A549 (cell line): ENCODE measurements at regions not wholly inside any gene's neighbourhood (a gene's known extent, or its start where the extent isn't known, plus 50 kb on each side); places are given as distances from the start of the nearest gene placed in this dataset.

Experiments used
- ATAC-seq, 2 experiments: fragments of 200-7000 bp in 1 of 2; fragments of >200 bp in 1 of 2; cut with Nextera tagmentation in 1 of 2; cut with Tn5 transposase in 1 of 2; 3 replicates each; pipeline versions ENCODE4 v1.8.0 to v1.9.1; 2018 to 2020; ENCODE audit warnings: mild to moderate bottlenecking in 1 of 2, moderate library complexity in 1 of 2
- CTCF ChIA-PET: fragments of 300-600 bp; sonication (Branson Sonifier 250); formaldehyde crosslinking; extraction: SDS; loops from one replicate; lab custom pipeline; 2021; ENCODE audit warnings: antibody characterized with exemption, inconsistent platforms; lab: Yijun Ruan, JAX
- POLR2A ChIA-PET: fragments of 350-600 bp; formaldehyde crosslinking; extraction: SDS; loops from one replicate; lab custom pipeline; 2021; ENCODE audit warnings: antibody characterized with exemption, inconsistent platforms; lab: Yijun Ruan, JAX
- DNase-seq, 2 experiments: peaks; one replicate each; pipeline versions ENCODE4 v3.0.0 to v3.0.0-alpha.2; 2011 to 2016; ENCODE audit warnings: low read depth in 1 of 2, low spot score in 1 of 2
- FAIRE-seq: peaks from 2 replicates; lab custom pipeline; 2011; peaks lifted over from hg19 to GRCh38; lab: Jason Lieb, UNC
- H3K27ac ChIP-seq, 2 experiments: fragments of >200 bp; sonication (Bioruptor Twin); formaldehyde crosslinking; 3 replicates each; pipeline ENCODE4 v1.5.1; 2016 to 2017
- H3K4me1 ChIP-seq: fragments of >200 bp; sonication (Bioruptor Twin); formaldehyde crosslinking; 3 replicates; pipeline ENCODE4 v1.6.1; 2016
- H3K4me2 ChIP-seq: fragments of >200 bp; sonication (Bioruptor Twin); formaldehyde crosslinking; 3 replicates; pipeline ENCODE4 v1.6.1; 2016
- H3K4me3 ChIP-seq: fragments of >200 bp; sonication (Bioruptor Twin); formaldehyde crosslinking; 3 replicates; pipeline ENCODE4 v1.5.1; 2016
- H3K9me3 ChIP-seq: fragments of >200 bp; sonication (Bioruptor Twin); formaldehyde crosslinking; 3 replicates; pipeline ENCODE4 v1.6.1; 2016
- BCL3 ChIP-seq: fragments of >200 bp; sonication (Bioruptor Twin); formaldehyde crosslinking; IDR thresholded peaks from 3 replicates; pipeline ENCODE4 v1.6.1; 2016
- CEBPB ChIP-seq, 2 experiments: fragments of >200 bp in 1 of 2; sonication (Bioruptor Twin) in 1 of 2; formaldehyde crosslinking in 1 of 2; IDR thresholded peaks; 2 replicates each; pipeline ENCODE4 v1.6.1; 2012 to 2016
- CHD2 ChIP-seq: fragments of 150-350 bp; IDR thresholded peaks from 2 replicates; pipeline ENCODE4 v1.6.1; 2014; ENCODE audit warnings: low read length; ENCODE audit not compliant: partially characterized antibody
- ELK1 ChIP-seq: fragments of 150-350 bp; IDR thresholded peaks from 2 replicates; pipeline ENCODE4 v1.6.1; 2014; ENCODE audit warnings: low read depth, mild to moderate bottlenecking, low read length
- FOSB ChIP-seq: fragments of 250-450 bp; sonication (Bioruptor Pico); IDR thresholded peaks from 2 replicates; pipeline ENCODE4 v1.5.0; 2020; ENCODE audit warnings: mild to moderate bottlenecking, moderate library complexity
- FOSL2 ChIP-seq, 2 experiments: fragments of 450-650 bp in 1 of 2; fragments of >200 bp in 1 of 2; sonication (Bioruptor Twin) in 1 of 2; formaldehyde crosslinking; IDR thresholded peaks; 2 replicates each; pipeline versions ENCODE4 v1.5.0 to v1.6.1; 2016 to 2020; ENCODE audit warnings: mild to moderate bottlenecking in 1 of 2, moderate library complexity in 1 of 2
- GATA3 ChIP-seq: IDR thresholded peaks from 2 replicates; pipeline ENCODE4 v1.6.1; 2012; ENCODE audit warnings: borderline replicate concordance
- HEYL ChIP-seq: fragments of 250-450 bp; sonication (Bioruptor Pico); IDR thresholded peaks from 2 replicates; pipeline ENCODE4 v1.8.0; 2021; ENCODE audit warnings: mild to moderate bottlenecking, moderate library complexity
- HOXA7 ChIP-seq: fragments of 250-450 bp; sonication (Bioruptor Pico); IDR thresholded peaks from 2 replicates; pipeline ENCODE4 v1.5.0; 2020; ENCODE audit warnings: mild to moderate bottlenecking, moderate library complexity
- HOXB13 ChIP-seq: fragments of 250-450 bp; sonication (Bioruptor Pico); IDR thresholded peaks from 2 replicates; pipeline ENCODE4 v1.5.0; 2020; ENCODE audit warnings: low read depth, mild to moderate bottlenecking, moderate library complexity
- HOXB5 ChIP-seq: fragments of 250-450 bp; sonication (Bioruptor Pico); IDR thresholded peaks from 2 replicates; pipeline ENCODE4 v1.5.0; 2020; ENCODE audit warnings: mild to moderate bottlenecking, moderate library complexity
- MAZ ChIP-seq: fragments of 150-350 bp; IDR thresholded peaks from 2 replicates; pipeline ENCODE4 v1.6.1; 2014; ENCODE audit warnings: antibody characterized with exemption, low read depth, low read length, borderline replicate concordance
- MYC ChIP-seq: IDR thresholded peaks from 2 replicates; pipeline ENCODE4 v1.6.1; 2012; ENCODE audit warnings: mild to moderate bottlenecking, inconsistent platforms, low read length, improper control_type of control experiment, borderline replicate concordance
- NFE2L2 ChIP-seq: fragments of 150-350 bp; conservative IDR thresholded peaks from 2 replicates; pipeline ENCODE4 v1.6.1; 2014; ENCODE audit warnings: low read length
- NPAS2 ChIP-seq: fragments of 250-450 bp; sonication (Bioruptor Pico); IDR thresholded peaks from 2 replicates; pipeline ENCODE4 v1.8.0; 2022; ENCODE audit warnings: mild to moderate bottlenecking, moderate library complexity, borderline replicate concordance
- NR3C1 ChIP-seq: fragments of >200 bp; sonication (Bioruptor Twin); formaldehyde crosslinking; IDR thresholded peaks from 3 replicates; pipeline ENCODE4 v1.6.1; 2017
- PHF8 ChIP-seq: fragments of 200-600 bp; sonication (generic); IDR thresholded peaks from 2 replicates; pipeline ENCODE4 v1.6.1; 2016; ENCODE audit warnings: low read depth, mild to moderate bottlenecking, antibody characterized with exemption, moderate library complexity, borderline replicate concordance
- RARB ChIP-seq: fragments of 250-450 bp; sonication (Bioruptor Pico); IDR thresholded peaks from 2 replicates; pipeline ENCODE4 v1.8.0; 2021; ENCODE audit warnings: mild to moderate bottlenecking, moderate library complexity
- RCOR1 ChIP-seq: fragments of 150-350 bp; IDR thresholded peaks from 2 replicates; pipeline ENCODE4 v1.6.1; 2014; ENCODE audit warnings: antibody characterized with exemption, low read length, low read depth
- SMC3 ChIP-seq: fragments of >200 bp; sonication (Bioruptor Twin); formaldehyde crosslinking; IDR thresholded peaks from 3 replicates; pipeline ENCODE4 v1.6.1; 2018; ENCODE audit warnings: inconsistent platforms
- TP53 ChIP-seq: fragments of 250-450 bp; sonication (Bioruptor Pico); IDR thresholded peaks from 2 replicates; pipeline ENCODE4 v1.5.0; 2021; ENCODE audit warnings: mild to moderate bottlenecking, moderate library complexity
- ZSCAN20 ChIP-seq: fragments of 250-450 bp; sonication (Bioruptor Pico); IDR thresholded peaks from 2 replicates; pipeline ENCODE4 v1.8.0; 2022; ENCODE audit warnings: mild to moderate bottlenecking, moderate library complexity
- WGBS: methylation state at CpG from one replicate; pipeline ENCODE4 v1.1.6; 2017; ENCODE audit errors: missing lambda C conversion rate; 5-methylcytosine and 5-hydroxymethylcytosine counted together
- TF ChIP-seq, protein P1 (sequence below): fragments of 250-450 bp; sonication (Bioruptor Pico); IDR thresholded peaks from 2 replicates; pipeline ENCODE4 v1.5.0; 2020; ENCODE audit warnings: low read depth, mild to moderate bottlenecking, moderate library complexity
- TF ChIP-seq, protein P2 (sequence below): IDR thresholded peaks from 2 replicates; pipeline ENCODE4 v1.6.1; 2012

GRCh38 chr2:2846332-2847208, 515.5 kb upstream of the MYT1L start:
- no peak for DNase-seq
- Histone ChIP-seq H3K27ac (no peak overlapping the region), H3K4me2 (no peak overlapping the region), H3K4me3 (no peak overlapping the region)
- CTCF ChIA-PET = no interaction called here
- TF ChIP-seq HEYL (CRISPR knock-in tag) = no peak
- TF ChIP-seq SMC3 = no peak
- TF ChIP-seq RARB (CRISPR knock-in tag) = no peak
- TF ChIP-seq MAZ = no peak
- no peak for TF ChIP-seq MYC
- TF ChIP-seq, protein P1, sequence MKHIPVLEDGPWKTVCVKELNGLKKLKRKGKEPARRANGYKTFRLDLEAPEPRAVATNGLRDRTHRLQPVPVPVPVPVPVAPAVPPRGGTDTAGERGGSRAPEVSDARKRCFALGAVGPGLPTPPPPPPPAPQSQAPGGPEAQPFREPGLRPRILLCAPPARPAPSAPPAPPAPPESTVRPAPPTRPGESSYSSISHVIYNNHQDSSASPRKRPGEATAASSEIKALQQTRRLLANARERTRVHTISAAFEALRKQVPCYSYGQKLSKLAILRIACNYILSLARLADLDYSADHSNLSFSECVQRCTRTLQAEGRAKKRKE (CRISPR knock-in tag) = no peak
- no peak for TF ChIP-seq HOXB5 (CRISPR knock-in tag)
- TF ChIP-seq CHD2 = no peak
- TF ChIP-seq, protein P2, sequence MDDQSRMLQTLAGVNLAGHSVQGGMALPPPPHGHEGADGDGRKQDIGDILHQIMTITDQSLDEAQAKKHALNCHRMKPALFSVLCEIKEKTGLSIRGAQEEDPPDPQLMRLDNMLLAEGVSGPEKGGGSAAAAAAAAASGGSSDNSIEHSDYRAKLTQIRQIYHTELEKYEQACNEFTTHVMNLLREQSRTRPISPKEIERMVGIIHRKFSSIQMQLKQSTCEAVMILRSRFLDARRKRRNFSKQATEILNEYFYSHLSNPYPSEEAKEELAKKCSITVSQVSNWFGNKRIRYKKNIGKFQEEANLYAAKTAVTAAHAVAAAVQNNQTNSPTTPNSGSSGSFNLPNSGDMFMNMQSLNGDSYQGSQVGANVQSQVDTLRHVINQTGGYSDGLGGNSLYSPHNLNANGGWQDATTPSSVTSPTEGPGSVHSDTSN = no peak
- no peak for TF ChIP-seq FOSL2 (IDR thresholded peaks at IDR 0.05)
- no peak for TF ChIP-seq FOSL2 (CRISPR knock-in tag; IDR thresholded peaks at IDR 0.05)
- TF ChIP-seq CEBPB (IDR thresholded peaks at IDR 0.05) = no peak
- TF ChIP-seq NR3C1 = no peak
- no peak for TF ChIP-seq NFE2L2
- TF ChIP-seq FOSB = no peak
- TF ChIP-seq HOXB13 (CRISPR knock-in tag) = no peak
- TF ChIP-seq BCL3 = no peak
- no peak for TF ChIP-seq ELK1
- no peak for TF ChIP-seq TP53 (CRISPR knock-in tag)
- TF ChIP-seq, all 56 proteins: peak for 0
- Histone ChIP-seq H3K4me1 (no peaks in the 10 kb centered on the region), H3K9me3 (no peaks in the 10 kb centered on the region)
- WGBS = 41% methylated on average over 15 of the region's 17 CpGs
- POLR2A ChIA-PET = no interaction called here
- ATAC-seq (no peak; a peak in 2 of 6 replicates), FAIRE-seq (no peak)

GRCh38 chr2:2845806-2846315, 514.8 kb upstream of the MYT1L start:
- FAIRE-seq = no peak
- WGBS = 28% methylated on average over 14 of the region's 14 CpGs
- no peak for ATAC-seq

More at GRCh38 chr2:2845806-2846315, 514.8 kb upstream of the MYT1L start:
- TF ChIP-seq HOXA7 (CRISPR knock-in tag) (no peak), NPAS2 (CRISPR knock-in tag) (no peak), FOSL2 (IDR thresholded peaks at IDR 0.05) (no peak), FOSL2 (CRISPR knock-in tag; IDR thresholded peaks at IDR 0.05) (no peak), CEBPB (IDR thresholded peaks at IDR 0.05) (no peak), RCOR1 (no peak), GATA3 (no peak), ELK1 (no peak), HOXB13 (CRISPR knock-in tag) (no peak), ZSCAN20 (no peak), PHF8 (no peak)
- ChIA-PET POLR2A (no interaction called here), CTCF (interaction anchor here (0.6 kb wide), 1 partner anchor 278 kb away, joined by 3 read pairs; no protein-coding TSS in a partner anchor)
- no peak overlapping the region for H3K27ac ChIP-seq
- no peak for DNase-seq
- no peaks in the 10 kb centered on the region for H3K4me1 ChIP-seq
- no peak overlapping the region for H3K4me2 ChIP-seq
- no peak overlapping the region for H3K4me3 ChIP-seq
- no peaks in the 10 kb centered on the region for H3K9me3 ChIP-seq
